ENCODE measurements at regions not wholly inside any gene's neighbourhood (a gene's known extent, or its start where the extent isn't known, plus 50 kb on each side); places are given as distances from the start of the nearest gene placed in this dataset.

DNA sequence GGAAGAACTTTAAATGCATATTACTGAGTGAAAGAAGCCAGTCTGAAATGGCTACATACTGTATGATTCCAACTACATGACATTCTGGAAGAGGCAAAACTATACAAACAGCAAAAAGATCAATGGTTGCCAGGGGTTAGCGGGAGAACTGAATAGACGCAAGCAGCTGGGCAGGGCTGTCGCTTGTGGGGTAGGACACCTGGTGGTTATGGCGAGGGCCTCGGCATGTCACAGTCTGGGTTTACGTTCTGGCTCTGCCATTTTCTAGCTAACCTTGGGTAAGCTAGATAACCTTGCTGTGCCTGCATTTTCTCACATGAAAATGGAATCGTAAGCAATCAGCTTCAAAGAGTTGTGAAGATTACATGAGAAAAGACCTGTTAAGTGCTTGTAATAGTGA is 55.2 kb upstream of the SYT13 start:
- Histone ChIP-seq H3K14ac (ENCODE audit: insufficient read depth, low read length) (no peak overlapping the region), H2AK5ac (ENCODE audit: insufficient read length, low read length) (no peak overlapping the region), H4K8ac (replicated peaks; ENCODE audit: insufficient read length, low read depth, low read length) (no peak overlapping the region), H3K4ac (ENCODE audit: low read depth, low read length) (no peak overlapping the region), H3K79me1 (ENCODE audit: insufficient read depth, low read depth, low read length, poor library complexity, severe bottlenecking) (no peaks in the 10 kb centered on the region), H2BK5ac (ENCODE audit: insufficient read length, low read length) (no peak overlapping the region), H3T11ph (ENCODE audit: low read length) (no peak overlapping the region), H4K91ac (ENCODE audit: insufficient read length, low read depth, low read length) (no peak overlapping the region), H3K23me2 (ENCODE audit: insufficient read length, low read depth, low read length, poor library complexity, severe bottlenecking) (no peaks in the 10 kb centered on the region), H4K5ac (ENCODE audit: insufficient read length, low read depth, low read length) (no peak overlapping the region), H3K27ac (ENCODE audit: insufficient read length, low read depth, low read length) (no peak overlapping the region), H3K4me2 (ENCODE audit: insufficient read depth, insufficient read length, low read length) (no peak overlapping the region), H2BK20ac (ENCODE audit: low read depth, low read length, poor library complexity, severe bottlenecking) (no peak overlapping the region), H3K18ac (ENCODE audit: insufficient read length, low read depth, low read length) (no peak overlapping the region), H3K23ac (ENCODE audit: insufficient read length, low read depth, low read length) (no peak overlapping the region), H3K9ac (ENCODE audit: extremely low read depth, insufficient read length, low read length) (no peak overlapping the region), H2BK120ac (ENCODE audit: low read depth, low read length, poor library complexity, severe bottlenecking) (no peak overlapping the region), H3K56ac (ENCODE audit: insufficient read length, low read depth, low read length) (no peak overlapping the region), H2BK12ac (ENCODE audit: insufficient read length, low read depth, low read length) (no peak overlapping the region), H3K4me1 (ENCODE audit: insufficient read depth, low read length) (no peaks in the 10 kb centered on the region), H3K9me3 (ENCODE audit: control insufficient read depth, low read depth, low read length) (no peaks in the 10 kb centered on the region), H2AFZ (ENCODE audit: low read length) (no peak overlapping the region), H4K20me1 (ENCODE audit: control insufficient read depth, insufficient read depth, insufficient read length) (no peaks in the 10 kb centered on the region), H2BK15ac (ENCODE audit: low read depth, low read length) (no peak overlapping the region), H3K27me3 (ENCODE audit: insufficient read depth, low read length) (no peaks in the 10 kb centered on the region), H3K79me2 (ENCODE audit: insufficient read depth, low read length) (no peaks in the 10 kb centered on the region)
- Mint-ChIP-seq H3K36me3 (ENCODE audit: insufficient read depth in 1 of 3, low read depth in 3 of 3) (no peaks in the 10 kb centered on the region), H3K27ac (no peak overlapping the region), H3K4me1 (peaks cover 31 to 53% of the 10 kb centered on the region in 2 experiments), H3K9me3 (no peaks in the 10 kb centered on the region), H3K4me3 (no peak overlapping the region), H3K27me3 (ENCODE audit: low read depth) (peaks cover 8% of the 10 kb centered on the region)
- no CpG with 5 or more reads among the region's 7 CpGs for WGBS (ENCODE audit: extremely low coverage, insufficient read length, low lambda C conversion rate)
- TF ChIP-seq, protein P1, sequence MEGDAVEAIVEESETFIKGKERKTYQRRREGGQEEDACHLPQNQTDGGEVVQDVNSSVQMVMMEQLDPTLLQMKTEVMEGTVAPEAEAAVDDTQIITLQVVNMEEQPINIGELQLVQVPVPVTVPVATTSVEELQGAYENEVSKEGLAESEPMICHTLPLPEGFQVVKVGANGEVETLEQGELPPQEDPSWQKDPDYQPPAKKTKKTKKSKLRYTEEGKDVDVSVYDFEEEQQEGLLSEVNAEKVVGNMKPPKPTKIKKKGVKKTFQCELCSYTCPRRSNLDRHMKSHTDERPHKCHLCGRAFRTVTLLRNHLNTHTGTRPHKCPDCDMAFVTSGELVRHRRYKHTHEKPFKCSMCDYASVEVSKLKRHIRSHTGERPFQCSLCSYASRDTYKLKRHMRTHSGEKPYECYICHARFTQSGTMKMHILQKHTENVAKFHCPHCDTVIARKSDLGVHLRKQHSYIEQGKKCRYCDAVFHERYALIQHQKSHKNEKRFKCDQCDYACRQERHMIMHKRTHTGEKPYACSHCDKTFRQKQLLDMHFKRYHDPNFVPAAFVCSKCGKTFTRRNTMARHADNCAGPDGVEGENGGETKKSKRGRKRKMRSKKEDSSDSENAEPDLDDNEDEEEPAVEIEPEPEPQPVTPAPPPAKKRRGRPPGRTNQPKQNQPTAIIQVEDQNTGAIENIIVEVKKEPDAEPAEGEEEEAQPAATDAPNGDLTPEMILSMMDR (conservative IDR thresholded peaks at IDR 0.05): peak; percentile 24; the same call in 2 of the 3 replicates
- peak; percentile 63 for DNase-seq

Data from H9 (cell line).